SK-N-SH (cell line): ENCODE measurements at regions not wholly inside any gene's neighbourhood (a gene's known extent, or its start where the extent isn't known, plus 50 kb on each side); places are given as distances from the start of the nearest gene placed in this dataset.

Experiments
- CTCF ChIA-PET: fragments of 300-600, 350-600 bp; formaldehyde crosslinking; extraction: SDS; loops from one replicate; lab custom pipeline; 2021; lab: Yijun Ruan, JAX
- POLR2A ChIA-PET: fragments of 350-600 bp; sonication (Branson Sonifier 250); formaldehyde crosslinking; extraction: SDS; loops from one replicate; lab custom pipeline; 2020; ENCODE audit warnings: antibody characterized with exemption, inconsistent platforms; lab: Yijun Ruan, JAX
- DNase-seq: peaks from one replicate; pipeline ENCODE4 v3.0.0; 2012
- H2AFZ ChIP-seq: fragments of 200-600 bp; sonication (generic); 2 replicates; pipeline ENCODE4 v1.8.1; 2016; ENCODE audit warnings: antibody characterized with exemption, mild to moderate bottlenecking, low read depth
- H3F3A ChIP-seq: fragments of 200-600 bp; sonication (generic); replicated peaks from 2 replicates; pipeline ENCODE3; 2016; ENCODE audit warnings: antibody characterized with exemption, mild to moderate bottlenecking; ENCODE audit not compliant: insufficient read depth
- H3K27ac ChIP-seq, 2 experiments: fragments of 200-500 bp in 1 of 2; fragments of 200-600 bp in 1 of 2; sonication (Bioruptor generic) in 1 of 2; sonication (generic), shearing (Covaris generic) in 1 of 2; 2 replicates each; pipeline versions ENCODE4 v1.5.1 to v1.6.1; 2014 to 2016; ENCODE audit warnings: low read depth in 2 of 2, inconsistent platforms in 1 of 2, low read length in 1 of 2, mild to moderate bottlenecking in 1 of 2, mixed read lengths in 1 of 2
- H3K27me3 ChIP-seq: fragments of 200-600 bp; sonication (generic), shearing (Covaris generic); 2 replicates; pipeline ENCODE4 v1.6.1; 2016; ENCODE audit warnings: mixed run types; ENCODE audit not compliant: insufficient read depth
- H3K36me3 ChIP-seq, 2 experiments: fragments of 200-500 bp in 1 of 2; fragments of 200-600 bp in 1 of 2; sonication (Bioruptor generic) in 1 of 2; sonication (generic) in 1 of 2; replicated peaks in 1 of 2; 2 replicates each; pipeline versions ENCODE3 to v1.5.1; 2014 to 2016; ENCODE audit warnings: low read length in 1 of 2, mild to moderate bottlenecking in 1 of 2; ENCODE audit not compliant: insufficient read depth in 2 of 2, control insufficient read depth in 1 of 2
- H3K4me1 ChIP-seq, 2 experiments: fragments of 200-500 bp in 1 of 2; fragments of 200-600 bp in 1 of 2; sonication (Bioruptor generic) in 1 of 2; sonication (generic), shearing (Covaris generic) in 1 of 2; 2 replicates each; pipeline versions ENCODE4 v1.5.1 to v1.6.1; 2014 to 2016; ENCODE audit warnings: low read depth in 1 of 2, low read length in 1 of 2, mixed run types in 1 of 2; ENCODE audit not compliant: insufficient read depth in 2 of 2, control insufficient read depth in 1 of 2
- H3K4me2 ChIP-seq: fragments of 200-600 bp; sonication (generic), shearing (Covaris generic); 2 replicates; pipeline ENCODE4 v1.6.1; 2017; ENCODE audit warnings: mixed run types
- H3K4me3 ChIP-seq, 2 experiments: fragments of 200-500 bp in 1 of 2; fragments of 200-600 bp in 1 of 2; sonication (Bioruptor generic) in 1 of 2; sonication (generic), shearing (Covaris generic) in 1 of 2; 2 replicates each; pipeline versions ENCODE4 v1.5.1 to v1.8.1; 2014 to 2016; ENCODE audit warnings: low read depth in 2 of 2, inconsistent platforms in 1 of 2, low read length in 1 of 2, mild to moderate bottlenecking in 1 of 2, mixed read lengths in 1 of 2, moderate library complexity in 1 of 2
- H3K79me2 ChIP-seq: fragments of 200-600 bp; sonication (generic); 2 replicates; pipeline ENCODE4 v1.8.1; 2017; ENCODE audit warnings: mild to moderate bottlenecking; ENCODE audit not compliant: insufficient read depth
- H3K9ac ChIP-seq: fragments of 200-600 bp; sonication (generic); 2 replicates; pipeline ENCODE4 v1.6.1; 2017; ENCODE audit warnings: mixed run types
- H3K9me2 ChIP-seq: fragments of 200-600 bp; sonication (generic); 2 replicates; pipeline ENCODE4 v1.6.1; 2017; ENCODE audit warnings: mixed run types
- H3K9me3 ChIP-seq: fragments of 200-600 bp; sonication (generic); 2 replicates; pipeline ENCODE4 v1.6.1; 2017; ENCODE audit warnings: mixed run types, mild to moderate bottlenecking, moderate library complexity
- H4K20me1 ChIP-seq: fragments of 200-600 bp; sonication (generic); 2 replicates; pipeline ENCODE4 v1.6.1; 2017; ENCODE audit warnings: mild to moderate bottlenecking, mixed run types; ENCODE audit not compliant: insufficient read depth
- GABPA ChIP-seq: IDR thresholded peaks from 2 replicates; pipeline ENCODE4 v1.4.0; 2012; ENCODE audit warnings: low read depth, mild to moderate bottlenecking
- IRF3 ChIP-seq: fragments of 150-350 bp; IDR thresholded peaks from 2 replicates; pipeline ENCODE4 v1.6.1; 2016; ENCODE audit warnings: mild to moderate bottlenecking, low read depth, low read length
- JUND ChIP-seq: IDR thresholded peaks from 2 replicates; pipeline ENCODE4 v1.4.0; 2012
- MXI1 ChIP-seq: IDR thresholded peaks from 2 replicates; pipeline ENCODE4 v1.6.1; 2012; ENCODE audit warnings: mild to moderate bottlenecking, low read depth, low read length, improper control_type of control experiment
- NRF1 ChIP-seq: IDR thresholded peaks from 2 replicates; pipeline ENCODE4 v1.6.1; 2012; ENCODE audit warnings: low read depth, mild to moderate bottlenecking, low read length
- PBX3 ChIP-seq: IDR thresholded peaks from 2 replicates; pipeline ENCODE4; 2012
- RCOR1 ChIP-seq: fragments of 150-350 bp; IDR thresholded peaks from 2 replicates; pipeline ENCODE4 v1.6.1; 2017; ENCODE audit warnings: antibody characterized with exemption, low read length
- SIN3A ChIP-seq: IDR thresholded peaks from 2 replicates; pipeline ENCODE4 v1.6.1; 2012; ENCODE audit warnings: low read depth, mild to moderate bottlenecking, low read length, moderate library complexity, borderline replicate concordance
- TCF12 ChIP-seq: IDR thresholded peaks from 2 replicates; pipeline ENCODE4 v1.4.0; 2012
- USF1 ChIP-seq: IDR thresholded peaks from 2 replicates; pipeline ENCODE4 v1.4.0; 2012; ENCODE audit warnings: low read depth, borderline replicate concordance
- WGBS: methylation state at CpG from one replicate; pipeline ENCODE4 v1.1.6; 2017; ENCODE audit warnings: low lambda C conversion rate; 5-methylcytosine and 5-hydroxymethylcytosine counted together

GRCh38 chr16:22425847-22426246 is 51.4 kb upstream of the CDR2 start:
- POLR2A ChIA-PET = no interaction called here
- no peak overlapping the region for H3K4me2 ChIP-seq
- peaks cover 9 to 19% of the 10 kb centered on the region in 2 experiments for H3K36me3 ChIP-seq
- H3K79me2 ChIP-seq = no peaks in the 10 kb centered on the region
- no peak overlapping the region for H3K9ac ChIP-seq
- no peaks in the 10 kb centered on the region; a peak in 1 of 4 replicates for H3K4me1 ChIP-seq
- TF ChIP-seq MXI1 = no peak
- TF ChIP-seq IRF3 = no peak
- no peak for TF ChIP-seq GABPA
- no peak overlapping the region for H2AFZ ChIP-seq
- no peak for DNase-seq
- no peaks in the 10 kb centered on the region for H3K9me2 ChIP-seq
- no peaks in the 10 kb centered on the region for H3K27me3 ChIP-seq
- H3K27ac ChIP-seq = no peak overlapping the region
- H3K9me3 ChIP-seq = no peaks in the 10 kb centered on the region
- WGBS = 100% methylated on average over 5 of the region's 5 CpGs
- CTCF ChIA-PET = no interaction called here
- no peaks in the 10 kb centered on the region for H4K20me1 ChIP-seq
- no peak overlapping the region for H3K4me3 ChIP-seq
- H3F3A ChIP-seq = no peaks in the 10 kb centered on the region

GRCh38 chr16:22425036-22425801 is 50.8 kb upstream of the CDR2 start:
- H3K4me1 ChIP-seq = no peaks in the 10 kb centered on the region; a peak in 1 of 4 replicates
- no peaks in the 10 kb centered on the region for H3K27me3 ChIP-seq
- H3K27ac ChIP-seq = peak overlapping the region; percentile 30 to 36; a peak in 3 of 4 replicates
- TF ChIP-seq JUND (no peak), TCF12 (peak; percentile 24; the same call in 1 of the 2 replicates)
- no peak overlapping the region for H2AFZ ChIP-seq
- H4K20me1 ChIP-seq = no peaks in the 10 kb centered on the region
- no peaks in the 10 kb centered on the region for H3F3A ChIP-seq
- no peak overlapping the region for H3K9ac ChIP-seq
- no peaks in the 10 kb centered on the region for H3K9me3 ChIP-seq
- no peaks in the 10 kb centered on the region for H3K9me2 ChIP-seq
- H3K4me2 ChIP-seq = peak overlapping the region; percentile 47; the same call in 1 of the 2 replicates
- WGBS = 80% methylated on average over 24 of the region's 26 CpGs
- H3K79me2 ChIP-seq = no peaks in the 10 kb centered on the region
- H3K36me3 ChIP-seq = peaks cover 9 to 19% of the 10 kb centered on the region in 2 experiments
- ChIA-PET POLR2A (no interaction called here), CTCF (no interaction called here)
- no peak overlapping the region for H3K4me3 ChIP-seq
- DNase-seq = no peak

GRCh38 chr16:22424161-22424937 is 49.9 kb upstream of the CDR2 start:
- 87% methylated on average over 21 of the region's 22 CpGs for WGBS
- no peak overlapping the region for H3K4me3 ChIP-seq
- H3K79me2 ChIP-seq = no peaks in the 10 kb centered on the region
- TF ChIP-seq SIN3A (no peak), USF1 (no peak), RCOR1 (no peak), PBX3 (no peak), NRF1 (no peak)
- TF ChIP-seq, all 33 proteins: peak for 0
- Histone ChIP-seq H3K9me2 (no peaks in the 10 kb centered on the region), H3K9me3 (no peaks in the 10 kb centered on the region), H4K20me1 (no peaks in the 10 kb centered on the region), H3K27ac (peak overlapping the region; percentile 30 to 36; a peak in 3 of 4 replicates), H3K36me3 (peaks cover 8 to 19% of the 10 kb centered on the region in 2 experiments), H3K4me2 (peak overlapping the region; percentile 47; the same call in 1 of the 2 replicates), H3K9ac (no peak overlapping the region), H3K27me3 (no peaks in the 10 kb centered on the region), H2AFZ (no peak overlapping the region), H3K4me1 (no peaks in the 10 kb centered on the region; a peak in 1 of 4 replicates), H3F3A (no peaks in the 10 kb centered on the region)
- POLR2A ChIA-PET = no interaction called here
- CTCF ChIA-PET = interaction anchor here (0.7 kb wide), 1 partner anchor 46 kb away, joined by 4 read pairs; no protein-coding TSS in a partner anchor
- DNase-seq = no peak
